ENCODE measurements at regions not wholly inside any gene's neighbourhood (a gene's known extent, or its start where the extent isn't known, plus 50 kb on each side); places are given as distances from the start of the nearest gene placed in this dataset.

GRCh38 chr2:108125581-108125980, 114.2 kb upstream of the SULT1C3 start:
- H3K9me3 ChIP-seq (ENCODE audit: insufficient read depth, low read depth) = no peaks in the 10 kb centered on the region
- ChIA-PET CTCF (no interaction called here), POLR2A (ENCODE audit: unreplicated experiment) (interaction anchor here (0.6 kb wide), 1 partner anchor 1893 kb away, joined by 3 read pairs; no protein-coding TSS in a partner anchor)
- intact Hi-C loops (cut with micrococcal nuclease; ENCODE audit: unreplicated experiment) = no loop called here
- H3K4me3 ChIP-seq = no peak overlapping the region
- no peaks in the 10 kb centered on the region for H3F3A ChIP-seq (ENCODE audit: insufficient read depth, low read depth)
- H3K4me1 ChIP-seq (replicated peaks; ENCODE audit: insufficient read depth) = no peaks in the 10 kb centered on the region
- TF ChIP-seq EZH2 (IDR thresholded peaks at IDR 0.05; ENCODE audit: low read depth) (no peak), CTCF (conservative IDR thresholded peaks at IDR 0.05) (no peak)
- no peaks in the 10 kb centered on the region for H3K9me2 ChIP-seq (ENCODE audit: insufficient read depth)
- H3K27me3 ChIP-seq (ENCODE audit: insufficient read depth, low read depth) = peaks cover 7% of the 10 kb centered on the region; the same call in 1 of the 2 replicates
- no peaks in the 10 kb centered on the region for H4K20me1 ChIP-seq (ENCODE audit: insufficient read depth)
- no peak overlapping the region for H2AFZ ChIP-seq
- no peak overlapping the region for H3K27ac ChIP-seq
- no peaks in the 10 kb centered on the region for H3K79me2 ChIP-seq (ENCODE audit: low read depth)
- DNase-seq = no peak
- no peak overlapping the region for H3K4me2 ChIP-seq
- BruUV-seq (replicated peaks) = no TSS peak
- H3K36me3 ChIP-seq (ENCODE audit: low read depth) = no peaks in the 10 kb centered on the region

GRCh38 chr2:108128249-108128648, 111.5 kb upstream of the SULT1C3 start:
- CTCF ChIA-PET = no interaction called here
- intact Hi-C loops (cut with micrococcal nuclease; ENCODE audit: unreplicated experiment) = no loop called here
- Histone ChIP-seq H3K4me3 (no peak overlapping the region), H3K9me2 (ENCODE audit: insufficient read depth) (no peaks in the 10 kb centered on the region), H3K27me3 (ENCODE audit: insufficient read depth, low read depth) (no peaks in the 10 kb centered on the region), H3K27ac (no peak overlapping the region), H3F3A (ENCODE audit: insufficient read depth, low read depth) (no peaks in the 10 kb centered on the region), H3K79me2 (ENCODE audit: low read depth) (no peaks in the 10 kb centered on the region), H3K9me3 (ENCODE audit: insufficient read depth, low read depth) (no peaks in the 10 kb centered on the region), H3K36me3 (ENCODE audit: low read depth) (no peaks in the 10 kb centered on the region), H3K4me2 (no peak overlapping the region), H2AFZ (no peak overlapping the region), H3K4me1 (replicated peaks; ENCODE audit: insufficient read depth) (no peaks in the 10 kb centered on the region), H4K20me1 (ENCODE audit: insufficient read depth) (no peaks in the 10 kb centered on the region)
- BruUV-seq (replicated peaks) = no TSS peak
- POLR2A ChIA-PET (ENCODE audit: unreplicated experiment) = no interaction called here
- no peak for DNase-seq
- TF ChIP-seq CTCF (conservative IDR thresholded peaks at IDR 0.05) (no peak), EZH2 (IDR thresholded peaks at IDR 0.05; ENCODE audit: low read depth) (no peak)

- H3K9me3 ChIP-seq (ENCODE audit: insufficient read depth, low read depth) = no peaks in the 10 kb centered on the region
- no peak overlapping the region for H3K27ac ChIP-seq
- H3K9me2 ChIP-seq (ENCODE audit: insufficient read depth) = no peaks in the 10 kb centered on the region
- no TSS peak for BruUV-seq (replicated peaks)
- ChIA-PET CTCF (no interaction called here), POLR2A (ENCODE audit: unreplicated experiment) (no interaction called here)
- no peak overlapping the region for H3K4me3 ChIP-seq
- no peaks in the 10 kb centered on the region for H3K4me1 ChIP-seq (replicated peaks; ENCODE audit: insufficient read depth)
- no peaks in the 10 kb centered on the region for H3K79me2 ChIP-seq (ENCODE audit: low read depth)
- no peaks in the 10 kb centered on the region for H3F3A ChIP-seq (ENCODE audit: insufficient read depth, low read depth)
- intact Hi-C loops (cut with micrococcal nuclease; ENCODE audit: unreplicated experiment) = no loop called here
- no peak overlapping the region for H3K4me2 ChIP-seq
- no peak for DNase-seq
- no peak overlapping the region for H2AFZ ChIP-seq
- H3K27me3 ChIP-seq (ENCODE audit: insufficient read depth, low read depth) = no peaks in the 10 kb centered on the region
- TF ChIP-seq CTCF (conservative IDR thresholded peaks at IDR 0.05) (no peak), EZH2 (IDR thresholded peaks at IDR 0.05; ENCODE audit: low read depth) (no peak)
- no peaks in the 10 kb centered on the region for H3K36me3 ChIP-seq (ENCODE audit: low read depth)
- no peaks in the 10 kb centered on the region for H4K20me1 ChIP-seq (ENCODE audit: insufficient read depth)
Observed at GRCh38 chr2:108129636-108130035, 110.1 kb upstream of the SULT1C3 start.
